ENCODE measurements at regions not wholly inside any gene's neighbourhood (a gene's known extent, or its start where the extent isn't known, plus 50 kb on each side); places are given as distances from the start of the nearest gene placed in this dataset.

- no peak overlapping the region for H3K4me3 ChIP-seq (ENCODE audit: low read length)
- no peak for DNase-seq (ENCODE audit: low read depth)
- TF ChIP-seq CTCF (conservative IDR thresholded peaks at IDR 0.05; ENCODE audit: low read length) = no peak
These were observed 530.9 kb upstream of the TYRP1 start for GRCh38 chr9:12162181-12162815.

GRCh38 chr9:12163723-12164458 is 529.3 kb upstream of the TYRP1 start:
- DNase-seq (ENCODE audit: low read depth) = no peak
- no peak overlapping the region for H3K4me3 ChIP-seq (ENCODE audit: low read length)
- TF ChIP-seq CTCF (conservative IDR thresholded peaks at IDR 0.05; ENCODE audit: low read length) = no peak

GRCh38 chr9:12166518-12166917 is 526.7 kb upstream of the TYRP1 start:
- H3K4me3 ChIP-seq (ENCODE audit: low read length) = no peak overlapping the region
- DNase-seq (ENCODE audit: low read depth) = no peak
- no peak for TF ChIP-seq CTCF (conservative IDR thresholded peaks at IDR 0.05; ENCODE audit: low read length)

- TF ChIP-seq CTCF (conservative IDR thresholded peaks at IDR 0.05; ENCODE audit: low read length) = no peak
- H3K4me3 ChIP-seq (ENCODE audit: low read length) = no peak overlapping the region
- no peak for DNase-seq (ENCODE audit: low read depth)
These were observed 522.7 kb upstream of the TYRP1 start for GRCh38 chr9:12170456-12170855.

- no peak for TF ChIP-seq CTCF (conservative IDR thresholded peaks at IDR 0.05; ENCODE audit: low read length)
- DNase-seq (ENCODE audit: low read depth) = no peak
- H3K4me3 ChIP-seq (ENCODE audit: low read length) = no peak overlapping the region
These were observed 514.6 kb upstream of the TYRP1 start for GRCh38 chr9:12178634-12179033.

- TF ChIP-seq CTCF (conservative IDR thresholded peaks at IDR 0.05; ENCODE audit: low read length) = no peak
- no peak overlapping the region for H3K4me3 ChIP-seq (ENCODE audit: low read length)
- no peak for DNase-seq (ENCODE audit: low read depth)
These were observed 510.4 kb upstream of the TYRP1 start for GRCh38 chr9:12182806-12183205.

- H3K4me3 ChIP-seq (ENCODE audit: low read length) = no peak overlapping the region
- TF ChIP-seq CTCF (conservative IDR thresholded peaks at IDR 0.05; ENCODE audit: low read length) = no peak
- no peak for DNase-seq (ENCODE audit: low read depth)
These were observed 509.9 kb upstream of the TYRP1 start for GRCh38 chr9:12183321-12183720.
